Astrocyte (in vitro differentiated cells and primary cell): ENCODE measurements at regions not wholly inside any gene's neighbourhood (a gene's known extent, or its start where the extent isn't known, plus 50 kb on each side); places are given as distances from the start of the nearest gene placed in this dataset.

Experiments
- DNase-seq: peaks from one replicate; pipeline ENCODE4 v3.0.0-alpha.2; 2010; ENCODE audit warnings: low read depth
- FAIRE-seq: peaks from 2 replicates; lab custom pipeline; 2011; peaks lifted over from hg19 to GRCh38; lab: Jason Lieb, UNC
- H2AFZ ChIP-seq: 2 replicates; pipeline ENCODE4 v1.6.0; 2012; ENCODE audit warnings: low read depth, low read length, inconsistent platforms
- H3K27ac ChIP-seq: 2 replicates; pipeline ENCODE4 v1.5.1; 2011; ENCODE audit warnings: low read depth, low read length, inconsistent platforms
- H3K27me3 ChIP-seq: 2 replicates; pipeline ENCODE4 v1.6.0; 2011; ENCODE audit warnings: low read length, inconsistent platforms; ENCODE audit not compliant: insufficient read depth
- H3K36me3 ChIP-seq: 2 replicates; pipeline ENCODE4 v1.5.1; 2011; ENCODE audit warnings: low read length, inconsistent platforms; ENCODE audit not compliant: insufficient read depth
- H3K4me1 ChIP-seq: 2 replicates; pipeline ENCODE4 v1.5.1; 2011; ENCODE audit warnings: low read length, inconsistent platforms; ENCODE audit not compliant: insufficient read depth
- H3K4me2 ChIP-seq: 2 replicates; pipeline ENCODE4 v1.6.0; 2012; ENCODE audit warnings: low read length, inconsistent platforms
- H3K4me3 ChIP-seq: 2 replicates; pipeline ENCODE4 v1.5.1; 2011; ENCODE audit warnings: low read depth, mild to moderate bottlenecking, low read length, inconsistent platforms; ENCODE audit not compliant: insufficient read depth
- H3K79me2 ChIP-seq: 2 replicates; pipeline ENCODE4 v1.6.0; 2012; ENCODE audit warnings: mild to moderate bottlenecking, low read length, inconsistent platforms; ENCODE audit not compliant: insufficient read depth
- H3K9ac ChIP-seq: 2 replicates; pipeline ENCODE4 v1.6.0; 2012; ENCODE audit warnings: mild to moderate bottlenecking, low read length, inconsistent platforms
- H3K9me3 ChIP-seq: 2 replicates; pipeline ENCODE4 v1.5.1; 2012; ENCODE audit warnings: low read depth, mild to moderate bottlenecking, low read length, inconsistent platforms; ENCODE audit not compliant: insufficient read depth
- H4K20me1 ChIP-seq: 2 replicates; pipeline ENCODE4 v1.6.0; 2012; ENCODE audit warnings: low read length, inconsistent platforms; ENCODE audit not compliant: insufficient read depth
- H3K27ac Mint-ChIP-seq: one replicate; pipeline ENCODE4 v1.8.0; 2021; ENCODE audit warnings: mild to moderate bottlenecking, mixed read lengths; ENCODE audit not compliant: unreplicated experiment
- H3K27me3 Mint-ChIP-seq: one replicate; pipeline ENCODE4 v1.8.0; 2021; ENCODE audit warnings: low read depth, mixed read lengths; ENCODE audit not compliant: unreplicated experiment
- H3K36me3 Mint-ChIP-seq: one replicate; pipeline ENCODE4 v1.8.0; 2021; ENCODE audit warnings: low read depth, mixed read lengths; ENCODE audit not compliant: unreplicated experiment
- H3K4me1 Mint-ChIP-seq: one replicate; pipeline ENCODE4 v1.8.0; 2021; ENCODE audit warnings: low read depth, mixed read lengths; ENCODE audit not compliant: unreplicated experiment
- H3K4me3 Mint-ChIP-seq: one replicate; pipeline ENCODE4 v1.8.0; 2021; ENCODE audit warnings: mild to moderate bottlenecking, moderate library complexity, mixed read lengths; ENCODE audit not compliant: unreplicated experiment
- H3K9me3 Mint-ChIP-seq: one replicate; pipeline ENCODE4 v1.8.0; 2021; ENCODE audit warnings: mild to moderate bottlenecking, mixed read lengths; ENCODE audit not compliant: unreplicated experiment
- EZH2 ChIP-seq: IDR thresholded peaks from 2 replicates; pipeline ENCODE4 v1.6.1; 2012; ENCODE audit warnings: mild to moderate bottlenecking, low read length, inconsistent platforms; ENCODE audit not compliant: insufficient read depth
- TF ChIP-seq, protein P1 (sequence below): IDR thresholded peaks from 2 replicates; pipeline ENCODE4 v1.5.1; 2011; ENCODE audit warnings: low read depth, mild to moderate bottlenecking, inconsistent platforms, low read length, moderate library complexity; ENCODE audit not compliant: insufficient read depth

DNA sequence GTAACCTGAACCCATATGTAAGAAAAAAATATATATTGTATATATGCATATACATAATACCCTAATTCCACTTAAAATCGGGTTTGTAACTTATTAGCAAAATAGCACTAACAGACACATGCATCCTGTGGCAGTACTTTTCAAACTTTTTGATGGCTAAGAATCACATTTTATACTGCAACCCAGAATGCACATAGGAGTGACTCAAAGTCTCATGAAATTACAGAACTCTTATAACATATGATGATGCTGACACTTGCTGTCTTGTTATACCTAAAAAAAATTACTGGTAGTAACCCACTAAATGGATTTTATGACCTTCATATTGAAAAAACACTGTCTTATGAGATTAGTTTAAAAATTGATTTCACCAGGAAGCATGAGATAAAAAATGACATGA lies 152.4 kb upstream of the FRMD4B start:
- no peak for FAIRE-seq
- H3K4me1 ChIP-seq = peaks cover 2% of the 10 kb centered on the region
- no peaks in the 10 kb centered on the region for H4K20me1 ChIP-seq
- peaks cover 29% of the 10 kb centered on the region for H3K27me3 ChIP-seq
- Mint-ChIP-seq H3K27me3 (peaks cover 25% of the 10 kb centered on the region), H3K4me1 (peaks cover 4% of the 10 kb centered on the region), H3K36me3 (no peaks in the 10 kb centered on the region), H3K27ac (no peak overlapping the region), H3K9me3 (no peaks in the 10 kb centered on the region), H3K4me3 (no peak overlapping the region)
- no peak for DNase-seq
- H3K4me2 ChIP-seq = no peak overlapping the region
- H3K79me2 ChIP-seq = no peaks in the 10 kb centered on the region
- H2AFZ ChIP-seq = no peak overlapping the region
- TF ChIP-seq, protein P1, sequence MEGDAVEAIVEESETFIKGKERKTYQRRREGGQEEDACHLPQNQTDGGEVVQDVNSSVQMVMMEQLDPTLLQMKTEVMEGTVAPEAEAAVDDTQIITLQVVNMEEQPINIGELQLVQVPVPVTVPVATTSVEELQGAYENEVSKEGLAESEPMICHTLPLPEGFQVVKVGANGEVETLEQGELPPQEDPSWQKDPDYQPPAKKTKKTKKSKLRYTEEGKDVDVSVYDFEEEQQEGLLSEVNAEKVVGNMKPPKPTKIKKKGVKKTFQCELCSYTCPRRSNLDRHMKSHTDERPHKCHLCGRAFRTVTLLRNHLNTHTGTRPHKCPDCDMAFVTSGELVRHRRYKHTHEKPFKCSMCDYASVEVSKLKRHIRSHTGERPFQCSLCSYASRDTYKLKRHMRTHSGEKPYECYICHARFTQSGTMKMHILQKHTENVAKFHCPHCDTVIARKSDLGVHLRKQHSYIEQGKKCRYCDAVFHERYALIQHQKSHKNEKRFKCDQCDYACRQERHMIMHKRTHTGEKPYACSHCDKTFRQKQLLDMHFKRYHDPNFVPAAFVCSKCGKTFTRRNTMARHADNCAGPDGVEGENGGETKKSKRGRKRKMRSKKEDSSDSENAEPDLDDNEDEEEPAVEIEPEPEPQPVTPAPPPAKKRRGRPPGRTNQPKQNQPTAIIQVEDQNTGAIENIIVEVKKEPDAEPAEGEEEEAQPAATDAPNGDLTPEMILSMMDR = no peak
- TF ChIP-seq EZH2 = no peak
- no peak overlapping the region for H3K4me3 ChIP-seq
- H3K9ac ChIP-seq = no peak overlapping the region
- H3K36me3 ChIP-seq = no peaks in the 10 kb centered on the region
- no peaks in the 10 kb centered on the region for H3K9me3 ChIP-seq
- no peak overlapping the region for H3K27ac ChIP-seq

DNA sequence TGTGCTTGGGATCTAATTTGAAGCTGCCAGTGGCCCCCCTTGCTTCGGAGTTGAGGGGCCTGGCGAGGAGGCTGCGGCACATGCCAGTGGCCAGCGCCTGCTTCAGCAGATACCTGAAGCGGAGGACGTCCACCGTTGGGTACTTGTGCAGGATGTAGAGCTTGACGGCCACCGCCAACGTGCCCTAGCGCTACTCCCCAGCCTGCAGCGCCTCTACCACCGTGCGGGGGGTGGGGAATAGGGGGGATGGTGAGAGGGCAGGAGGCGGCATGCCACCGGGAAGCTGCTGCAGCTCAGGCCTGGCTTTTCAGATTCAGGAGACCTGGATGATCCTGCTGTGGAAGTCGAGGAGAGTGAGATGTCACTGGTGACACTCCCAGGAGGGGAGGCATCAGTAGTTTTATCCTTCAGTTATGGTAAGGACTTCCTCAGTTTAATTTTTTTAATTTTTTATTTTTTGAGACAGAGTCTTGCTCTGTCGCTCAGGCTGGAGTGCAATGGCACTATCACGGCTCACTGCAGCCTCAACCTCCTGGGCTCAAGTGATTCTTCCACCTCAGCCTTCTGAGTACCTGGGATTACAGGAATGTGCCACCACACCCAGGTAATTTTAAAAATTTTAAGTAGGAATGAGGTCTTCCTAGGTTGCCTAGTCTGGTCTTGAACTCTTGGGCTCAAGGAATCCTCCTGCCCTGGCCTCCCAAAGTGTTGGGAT lies 150.6 kb upstream of the FRMD4B start:
- H3K4me2 ChIP-seq = no peak overlapping the region
- no peaks in the 10 kb centered on the region for H3K79me2 ChIP-seq
- H3K27ac ChIP-seq = no peak overlapping the region
- H3K36me3 ChIP-seq = no peaks in the 10 kb centered on the region
- DNase-seq = no peak
- Mint-ChIP-seq H3K27me3 (peaks cover 24% of the 10 kb centered on the region), H3K4me1 (peaks cover 3% of the 10 kb centered on the region), H3K9me3 (no peaks in the 10 kb centered on the region), H3K4me3 (no peak overlapping the region), H3K36me3 (no peaks in the 10 kb centered on the region), H3K27ac (no peak overlapping the region)
- H2AFZ ChIP-seq = no peak overlapping the region
- no peaks in the 10 kb centered on the region for H3K9me3 ChIP-seq
- H3K27me3 ChIP-seq = peaks cover 25% of the 10 kb centered on the region
- FAIRE-seq = no peak
- H3K9ac ChIP-seq = no peak overlapping the region
- no peak for TF ChIP-seq EZH2
- TF ChIP-seq, protein P1 = no peak
- H3K4me3 ChIP-seq = no peak overlapping the region
- no peaks in the 10 kb centered on the region for H3K4me1 ChIP-seq
- no peaks in the 10 kb centered on the region for H4K20me1 ChIP-seq

- FAIRE-seq (no peak), DNase-seq (no peak)
- H3K9ac ChIP-seq = no peak overlapping the region
- Mint-ChIP-seq H3K27ac (no peak overlapping the region), H3K9me3 (no peaks in the 10 kb centered on the region), H3K4me1 (no peaks in the 10 kb centered on the region), H3K4me3 (no peak overlapping the region), H3K27me3 (peaks cover 15% of the 10 kb centered on the region), H3K36me3 (no peaks in the 10 kb centered on the region)
- no peaks in the 10 kb centered on the region for H3K36me3 ChIP-seq
- TF ChIP-seq, protein P1 = no peak
- no peak for TF ChIP-seq EZH2
- no peak overlapping the region for H3K4me3 ChIP-seq
- peaks cover 17% of the 10 kb centered on the region for H3K27me3 ChIP-seq
- H3K4me2 ChIP-seq = no peak overlapping the region
- no peaks in the 10 kb centered on the region for H3K79me2 ChIP-seq
- no peaks in the 10 kb centered on the region for H3K4me1 ChIP-seq
- H4K20me1 ChIP-seq = no peaks in the 10 kb centered on the region
- no peak overlapping the region for H2AFZ ChIP-seq
- H3K27ac ChIP-seq = no peak overlapping the region
- no peaks in the 10 kb centered on the region for H3K9me3 ChIP-seq
These were observed 149.7 kb upstream of the FRMD4B start for GRCh38 chr3:69535613-69536012.
